ENCODE measurements at regions not wholly inside any gene's neighbourhood (a gene's known extent, or its start where the extent isn't known, plus 50 kb on each side); places are given as distances from the start of the nearest gene placed in this dataset.

- BruUV-seq (replicated peaks) = no TSS peak
- no peaks in the 10 kb centered on the region for H3K4me1 ChIP-seq (replicated peaks; ENCODE audit: insufficient read depth)
- H3K27me3 ChIP-seq (ENCODE audit: insufficient read depth, low read depth) = no peaks in the 10 kb centered on the region
- intact Hi-C loops (cut with micrococcal nuclease; ENCODE audit: unreplicated experiment) = loop anchor here (10.0 kb wide), 1 partner anchor 107 kb away; no protein-coding TSS in a partner anchor
- no peak for DNase-seq
- no peaks in the 10 kb centered on the region for H3K79me2 ChIP-seq (ENCODE audit: low read depth)
- CTCF ChIA-PET = interaction anchor here (0.6 kb wide), 1 partner anchor 65 kb away, joined by 4 read pairs; no protein-coding TSS in a partner anchor
- H4K20me1 ChIP-seq (ENCODE audit: insufficient read depth) = no peaks in the 10 kb centered on the region
- no peaks in the 10 kb centered on the region for H3K9me3 ChIP-seq (ENCODE audit: insufficient read depth, low read depth)
- H3K4me3 ChIP-seq = no peak overlapping the region
- TF ChIP-seq EZH2 (IDR thresholded peaks at IDR 0.05; ENCODE audit: low read depth) (no peak), CTCF (conservative IDR thresholded peaks at IDR 0.05) (no peak)
- no peak overlapping the region for H2AFZ ChIP-seq
- POLR2A ChIA-PET (ENCODE audit: unreplicated experiment) = no interaction called here
- no peak overlapping the region for H3K4me2 ChIP-seq
- no peak overlapping the region for H3K27ac ChIP-seq
- no peaks in the 10 kb centered on the region for H3F3A ChIP-seq (ENCODE audit: insufficient read depth, low read depth)
- no peaks in the 10 kb centered on the region for H3K9me2 ChIP-seq (ENCODE audit: insufficient read depth)
- no peaks in the 10 kb centered on the region for H3K36me3 ChIP-seq (ENCODE audit: low read depth)
Measured at GRCh38 chr13:91181892-91182291, 165.6 kb upstream of the MIR17HG start.

GRCh38 chr13:91184244-91184926, 163.1 kb upstream of the MIR17HG start:
- no peak for DNase-seq
- Histone ChIP-seq H3K4me1 (replicated peaks; ENCODE audit: insufficient read depth) (no peaks in the 10 kb centered on the region), H4K20me1 (ENCODE audit: insufficient read depth) (no peaks in the 10 kb centered on the region), H3K4me2 (no peak overlapping the region), H3K4me3 (no peak overlapping the region), H3K9me3 (ENCODE audit: insufficient read depth, low read depth) (no peaks in the 10 kb centered on the region), H3K79me2 (ENCODE audit: low read depth) (no peaks in the 10 kb centered on the region), H2AFZ (no peak overlapping the region), H3K27ac (no peak overlapping the region), H3K27me3 (ENCODE audit: insufficient read depth, low read depth) (no peaks in the 10 kb centered on the region), H3K9me2 (ENCODE audit: insufficient read depth) (no peaks in the 10 kb centered on the region), H3F3A (ENCODE audit: insufficient read depth, low read depth) (no peaks in the 10 kb centered on the region), H3K36me3 (ENCODE audit: low read depth) (no peaks in the 10 kb centered on the region)
- TF ChIP-seq EZH2 (IDR thresholded peaks at IDR 0.05; ENCODE audit: low read depth) (no peak), CTCF (conservative IDR thresholded peaks at IDR 0.05) (no peak)
- intact Hi-C loops (cut with micrococcal nuclease; ENCODE audit: unreplicated experiment) = loop anchor here (10.0 kb wide), 1 partner anchor 110 kb away; no protein-coding TSS in a partner anchor
- POLR2A ChIA-PET (ENCODE audit: unreplicated experiment) = no interaction called here
- CTCF ChIA-PET = interaction anchor here (1.8 kb wide), 1 partner anchor 106 kb away, joined by 10 read pairs; no protein-coding TSS in a partner anchor
- no TSS peak for BruUV-seq (replicated peaks)

- DNase-seq = no peak
- CTCF ChIA-PET = interaction anchor here (1.8 kb wide), 1 partner anchor 107 kb away, joined by 10 read pairs; no protein-coding TSS in a partner anchor
- BruUV-seq (replicated peaks) = no TSS peak
Measured at GRCh38 chr13:91185294-91185863, 162.1 kb upstream of the MIR17HG start.

More at GRCh38 chr13:91185294-91185863, 162.1 kb upstream of the MIR17HG start:
- H3K4me2 ChIP-seq = no peak overlapping the region
- no peaks in the 10 kb centered on the region for H3K9me3 ChIP-seq (ENCODE audit: insufficient read depth, low read depth)
- H3K36me3 ChIP-seq (ENCODE audit: low read depth) = no peaks in the 10 kb centered on the region
- no peak overlapping the region for H3K4me3 ChIP-seq
- intact Hi-C loops (cut with micrococcal nuclease; ENCODE audit: unreplicated experiment) = loop anchor here (1.0 to 10.0 kb wide), 2 partner anchors 51 to 111 kb away; no protein-coding TSS in a partner anchor
- TF ChIP-seq EZH2 (IDR thresholded peaks at IDR 0.05; ENCODE audit: low read depth) (no peak), CTCF (conservative IDR thresholded peaks at IDR 0.05) (peak; percentile 51)
- H4K20me1 ChIP-seq (ENCODE audit: insufficient read depth) = no peaks in the 10 kb centered on the region
- no peaks in the 10 kb centered on the region for H3F3A ChIP-seq (ENCODE audit: insufficient read depth, low read depth)
- POLR2A ChIA-PET (ENCODE audit: unreplicated experiment) = no interaction called here
- H3K27me3 ChIP-seq (ENCODE audit: insufficient read depth, low read depth) = no peaks in the 10 kb centered on the region
- H3K4me1 ChIP-seq (replicated peaks; ENCODE audit: insufficient read depth) = no peaks in the 10 kb centered on the region
- no peak overlapping the region for H3K27ac ChIP-seq
- no peaks in the 10 kb centered on the region for H3K9me2 ChIP-seq (ENCODE audit: insufficient read depth)
- H2AFZ ChIP-seq = no peak overlapping the region
- H3K79me2 ChIP-seq (ENCODE audit: low read depth) = no peaks in the 10 kb centered on the region
